Fibroblast of the conjunctiva (primary cell): ENCODE measurements at regions not wholly inside any gene's neighbourhood (a gene's known extent, or its start where the extent isn't known, plus 50 kb on each side); places are given as distances from the start of the nearest gene placed in this dataset.

Experiments used
- DNase-seq: peaks from one replicate; pipeline ENCODE4 v3.0.0-alpha.2; 2010; ENCODE audit warnings: low read depth

GRCh38 chr9:121601194-121601593, 50.2 kb upstream of the DAB2IP start:
- no peak for DNase-seq
